ENCODE measurements at regions not wholly inside any gene's neighbourhood (a gene's known extent, or its start where the extent isn't known, plus 50 kb on each side); places are given as distances from the start of the nearest gene placed in this dataset.

DNA sequence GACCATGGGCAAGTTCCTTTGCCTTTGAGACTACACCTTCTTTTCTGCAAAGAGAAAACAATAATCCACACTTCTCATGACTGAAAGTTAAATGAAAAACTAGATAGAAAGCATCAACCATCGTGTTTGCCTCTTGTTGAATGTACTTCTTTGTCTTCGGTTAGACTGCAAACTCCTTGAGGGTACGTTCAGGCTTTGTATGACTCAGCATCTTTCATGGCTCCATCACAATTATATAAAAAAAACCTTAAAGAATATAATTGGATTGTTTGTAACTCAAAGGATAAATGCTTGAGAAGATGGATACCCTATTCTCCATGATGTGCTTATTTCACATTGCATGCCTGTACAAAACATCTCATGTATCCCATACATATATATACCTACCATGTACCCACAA, 439.2 kb downstream of the MAFB start:
- Mint-ChIP-seq H3K27me3 (ENCODE audit: low read depth in 3 of 3) (peaks cover 0 to 13% (median 9%) of the 10 kb centered on the region in 3 donors), H3K9me3 (peaks cover 0 to 13% (median 4%) of the 10 kb centered on the region in 7 donors), H3K27ac (no peak overlapping the region), H3K36me3 (no peaks in the 10 kb centered on the region), H3K4me3 (no peak overlapping the region), H3K4me1 (peaks cover 6% of the 10 kb centered on the region)
- H3K9ac ChIP-seq (ENCODE audit: insufficient read depth, low read length, poor library complexity, severe bottlenecking) = no peak overlapping the region
- H3K9me3 ChIP-seq (replicated peaks in 1 of 2; ENCODE audit: control insufficient read depth in 1 of 2, insufficient read depth in 1 of 2, low read length in 2 of 2) = peaks cover 0 to 5% of the 10 kb centered on the region in 2 donors
- peaks cover 0 to 2% of the 10 kb centered on the region in 2 donors for H3K27me3 ChIP-seq (ENCODE audit: control insufficient read depth in 2 of 2, insufficient read depth in 2 of 2, low read length in 2 of 2)
- no peak overlapping the region for H3K4me2 ChIP-seq (replicated peaks; ENCODE audit: extremely low read depth, low read length, poor library complexity, severe bottlenecking)
- H2AFZ ChIP-seq (ENCODE audit: insufficient read depth, low read depth, low read length, poor library complexity, severe bottlenecking) = no peak overlapping the region
- DNase-seq = no peak
- TF ChIP-seq, protein P1, sequence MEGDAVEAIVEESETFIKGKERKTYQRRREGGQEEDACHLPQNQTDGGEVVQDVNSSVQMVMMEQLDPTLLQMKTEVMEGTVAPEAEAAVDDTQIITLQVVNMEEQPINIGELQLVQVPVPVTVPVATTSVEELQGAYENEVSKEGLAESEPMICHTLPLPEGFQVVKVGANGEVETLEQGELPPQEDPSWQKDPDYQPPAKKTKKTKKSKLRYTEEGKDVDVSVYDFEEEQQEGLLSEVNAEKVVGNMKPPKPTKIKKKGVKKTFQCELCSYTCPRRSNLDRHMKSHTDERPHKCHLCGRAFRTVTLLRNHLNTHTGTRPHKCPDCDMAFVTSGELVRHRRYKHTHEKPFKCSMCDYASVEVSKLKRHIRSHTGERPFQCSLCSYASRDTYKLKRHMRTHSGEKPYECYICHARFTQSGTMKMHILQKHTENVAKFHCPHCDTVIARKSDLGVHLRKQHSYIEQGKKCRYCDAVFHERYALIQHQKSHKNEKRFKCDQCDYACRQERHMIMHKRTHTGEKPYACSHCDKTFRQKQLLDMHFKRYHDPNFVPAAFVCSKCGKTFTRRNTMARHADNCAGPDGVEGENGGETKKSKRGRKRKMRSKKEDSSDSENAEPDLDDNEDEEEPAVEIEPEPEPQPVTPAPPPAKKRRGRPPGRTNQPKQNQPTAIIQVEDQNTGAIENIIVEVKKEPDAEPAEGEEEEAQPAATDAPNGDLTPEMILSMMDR (IDR thresholded peaks at IDR 0.05) = no peak
- H3K4me3 ChIP-seq (replicated peaks in 1 of 3; ENCODE audit: low read depth in 2 of 3, low read length in 3 of 3) = no peak overlapping the region
- no peaks in the 10 kb centered on the region for H4K20me1 ChIP-seq (ENCODE audit: insufficient read depth, low read length)
- H3K4me1 ChIP-seq (ENCODE audit: control insufficient read depth in 1 of 2, insufficient read depth in 2 of 2, low read length in 2 of 2) = no peaks in the 10 kb centered on the region
- WGBS (ENCODE audit: insufficient coverage) = no CpG with 5 or more reads among the region's 3 CpGs
- H3K36me3 ChIP-seq (replicated peaks in 1 of 2; ENCODE audit: control insufficient read depth in 1 of 2, insufficient read depth in 2 of 2, low read length in 2 of 2) = no peaks in the 10 kb centered on the region
- H3K79me2 ChIP-seq (ENCODE audit: insufficient read depth, low read length) = no peaks in the 10 kb centered on the region
- H3K27ac ChIP-seq (ENCODE audit: low read depth in 1 of 2, low read length in 2 of 2) = no peak overlapping the region
- intact Hi-C loops (cut with micrococcal nuclease) = no loop called here

DNA sequence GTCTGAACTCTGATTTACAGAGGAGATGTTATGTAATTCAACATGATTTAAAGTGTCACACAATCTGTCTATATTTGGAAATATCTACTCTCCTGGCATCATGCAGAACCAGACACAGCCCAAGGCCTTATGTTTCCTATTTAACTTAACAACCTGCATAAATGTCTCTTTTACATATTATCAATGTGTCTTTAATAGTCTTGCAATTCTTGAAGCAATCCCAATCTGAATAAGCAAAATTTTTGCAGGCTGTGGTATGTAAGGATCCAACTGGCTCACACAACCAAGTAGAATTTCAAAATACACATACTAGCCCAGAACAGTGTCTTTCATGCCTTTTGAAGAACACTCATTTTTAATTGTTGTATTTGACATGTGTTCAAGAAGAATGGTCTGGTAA, 443.2 kb downstream of the MAFB start:
- no peak for DNase-seq

More for the DNA sequence above, 443.2 kb downstream of the MAFB start:
- no peak overlapping the region for H3K4me3 Mint-ChIP-seq
- Histone ChIP-seq H3K27ac (ENCODE audit: low read depth in 1 of 2, low read length in 2 of 2) (no peak overlapping the region), H3K4me3 (replicated peaks in 1 of 3; ENCODE audit: low read depth in 2 of 3, low read length in 3 of 3) (no peak overlapping the region), H4K20me1 (ENCODE audit: insufficient read depth, low read length) (no peaks in the 10 kb centered on the region), H3K79me2 (ENCODE audit: insufficient read depth, low read length) (no peaks in the 10 kb centered on the region), H3K4me2 (replicated peaks; ENCODE audit: extremely low read depth, low read length, poor library complexity, severe bottlenecking) (no peak overlapping the region), H3K36me3 (replicated peaks in 1 of 2; ENCODE audit: control insufficient read depth in 1 of 2, insufficient read depth in 2 of 2, low read length in 2 of 2) (no peaks in the 10 kb centered on the region), H2AFZ (ENCODE audit: insufficient read depth, low read depth, low read length, poor library complexity, severe bottlenecking) (no peak overlapping the region), H3K4me1 (ENCODE audit: control insufficient read depth in 1 of 2, insufficient read depth in 2 of 2, low read length in 2 of 2) (peaks cover 11 to 14% of the 10 kb centered on the region in 2 donors), H3K9me3 (replicated peaks in 1 of 2; ENCODE audit: control insufficient read depth in 1 of 2, insufficient read depth in 1 of 2, low read length in 2 of 2) (no peaks in the 10 kb centered on the region), H3K9ac (ENCODE audit: insufficient read depth, low read length, poor library complexity, severe bottlenecking) (no peak overlapping the region), H3K27me3 (ENCODE audit: control insufficient read depth in 2 of 2, insufficient read depth in 2 of 2, low read length in 2 of 2) (peaks cover 1 to 5% of the 10 kb centered on the region in 2 donors)
- no peak overlapping the region for H3K27ac Mint-ChIP-seq
- H3K27me3 Mint-ChIP-seq (ENCODE audit: low read depth in 3 of 3) = peaks cover 5 to 8% (median 7%) of the 10 kb centered on the region in 3 donors
- peaks cover 16% of the 10 kb centered on the region for H3K4me1 Mint-ChIP-seq
- intact Hi-C loops (cut with micrococcal nuclease) = no loop called here
- TF ChIP-seq, protein P1 (IDR thresholded peaks at IDR 0.05) = no peak
- peaks cover 0 to 5% (median 0%) of the 10 kb centered on the region in 7 donors for H3K9me3 Mint-ChIP-seq
- no peaks in the 10 kb centered on the region for H3K36me3 Mint-ChIP-seq
